ENCODE measurements at regions not wholly inside any gene's neighbourhood (a gene's known extent, or its start where the extent isn't known, plus 50 kb on each side); places are given as distances from the start of the nearest gene placed in this dataset.

GRCh38 chr13:73803997-73804396 is 330.2 kb downstream of the KLF12 start:
- H3K27ac ChIP-seq (ENCODE audit: low read depth, low read length), result no peak overlapping the region
- ChIA-PET RAD21 (ENCODE audit: low non-redundant PET in 1 of 2, low total read pairs in 2 of 2, uncharacterized antibody in 2 of 2, unreplicated experiment in 2 of 2) (no interaction called here), CTCF (no interaction called here), POLR2A (no interaction called here)
- H2AFZ ChIP-seq (ENCODE audit: low read depth, low read length, poor library complexity, severe bottlenecking), result no peak overlapping the region
- no TSS peak for BruUV-seq (replicated peaks)
- H3K9me3 ChIP-seq (ENCODE audit: control insufficient read depth in 1 of 2, insufficient read depth in 1 of 2, low read depth in 1 of 2, low read length in 2 of 2), result no peaks in the 10 kb centered on the region
- no peak overlapping the region for H3K4me2 ChIP-seq (ENCODE audit: low read length)
- H3K79me2 ChIP-seq (ENCODE audit: insufficient read depth, low read length), result no peaks in the 10 kb centered on the region
- DNase-seq (ENCODE audit: low read depth, low spot score), result no peak
- intact Hi-C loops (cut with micrococcal nuclease), result no loop called here
- H3K4me3 ChIP-seq (replicated peaks in 1 of 2; ENCODE audit: low read depth in 1 of 2, low read length in 2 of 2), result no peak overlapping the region
- H3K9ac ChIP-seq (ENCODE audit: low read length), result no peak overlapping the region
- H3K27me3 ChIP-seq (ENCODE audit: insufficient read depth, low read length), result no peaks in the 10 kb centered on the region
- ATAC-seq, result peak; percentile 25; the same call in 1 of the 2 replicates
- no peaks in the 10 kb centered on the region for H4K20me1 ChIP-seq (ENCODE audit: insufficient read depth)
- peaks cover 0 to 3% of the 10 kb centered on the region in 2 experiments; a peak in 1 of 4 replicates for H3K4me1 ChIP-seq (ENCODE audit: control insufficient read depth in 1 of 2, insufficient read depth in 2 of 2, low read length in 2 of 2)
- TF ChIP-seq CEBPB (IDR thresholded peaks at IDR 0.05; ENCODE audit: low read depth), result no peak
- TF ChIP-seq SIN3A (IDR thresholded peaks at IDR 0.05; ENCODE audit: low read depth), result no peak
- TF ChIP-seq, protein P1, sequence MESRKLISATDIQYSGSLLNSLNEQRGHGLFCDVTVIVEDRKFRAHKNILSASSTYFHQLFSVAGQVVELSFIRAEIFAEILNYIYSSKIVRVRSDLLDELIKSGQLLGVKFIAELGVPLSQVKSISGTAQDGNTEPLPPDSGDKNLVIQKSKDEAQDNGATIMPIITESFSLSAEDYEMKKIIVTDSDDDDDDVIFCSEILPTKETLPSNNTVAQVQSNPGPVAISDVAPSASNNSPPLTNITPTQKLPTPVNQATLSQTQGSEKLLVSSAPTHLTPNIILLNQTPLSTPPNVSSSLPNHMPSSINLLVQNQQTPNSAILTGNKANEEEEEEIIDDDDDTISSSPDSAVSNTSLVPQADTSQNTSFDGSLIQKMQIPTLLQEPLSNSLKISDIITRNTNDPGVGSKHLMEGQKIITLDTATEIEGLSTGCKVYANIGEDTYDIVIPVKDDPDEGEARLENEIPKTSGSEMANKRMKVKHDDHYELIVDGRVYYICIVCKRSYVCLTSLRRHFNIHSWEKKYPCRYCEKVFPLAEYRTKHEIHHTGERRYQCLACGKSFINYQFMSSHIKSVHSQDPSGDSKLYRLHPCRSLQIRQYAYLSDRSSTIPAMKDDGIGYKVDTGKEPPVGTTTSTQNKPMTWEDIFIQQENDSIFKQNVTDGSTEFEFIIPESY (IDR thresholded peaks at IDR 0.05; ENCODE audit: extremely low read depth, insufficient replicate concordance, low read length), result no peak
- TF ChIP-seq EZH2 (IDR thresholded peaks at IDR 0.05), result no peak
- no peak for TF ChIP-seq ELF1 (IDR thresholded peaks at IDR 0.05; ENCODE audit: borderline replicate concordance, low read depth)
- no peak for TF ChIP-seq SP1 (IDR thresholded peaks at IDR 0.05; ENCODE audit: low read depth)
- TF ChIP-seq SRF (IDR thresholded peaks at IDR 0.05; ENCODE audit: low read depth), result no peak
- TF ChIP-seq MAX (IDR thresholded peaks at IDR 0.05), result no peak
- no peak for TF ChIP-seq YY1 (IDR thresholded peaks at IDR 0.05; ENCODE audit: extremely low read depth, insufficient replicate concordance, low read depth, low read length)
- TF ChIP-seq, protein P2, sequence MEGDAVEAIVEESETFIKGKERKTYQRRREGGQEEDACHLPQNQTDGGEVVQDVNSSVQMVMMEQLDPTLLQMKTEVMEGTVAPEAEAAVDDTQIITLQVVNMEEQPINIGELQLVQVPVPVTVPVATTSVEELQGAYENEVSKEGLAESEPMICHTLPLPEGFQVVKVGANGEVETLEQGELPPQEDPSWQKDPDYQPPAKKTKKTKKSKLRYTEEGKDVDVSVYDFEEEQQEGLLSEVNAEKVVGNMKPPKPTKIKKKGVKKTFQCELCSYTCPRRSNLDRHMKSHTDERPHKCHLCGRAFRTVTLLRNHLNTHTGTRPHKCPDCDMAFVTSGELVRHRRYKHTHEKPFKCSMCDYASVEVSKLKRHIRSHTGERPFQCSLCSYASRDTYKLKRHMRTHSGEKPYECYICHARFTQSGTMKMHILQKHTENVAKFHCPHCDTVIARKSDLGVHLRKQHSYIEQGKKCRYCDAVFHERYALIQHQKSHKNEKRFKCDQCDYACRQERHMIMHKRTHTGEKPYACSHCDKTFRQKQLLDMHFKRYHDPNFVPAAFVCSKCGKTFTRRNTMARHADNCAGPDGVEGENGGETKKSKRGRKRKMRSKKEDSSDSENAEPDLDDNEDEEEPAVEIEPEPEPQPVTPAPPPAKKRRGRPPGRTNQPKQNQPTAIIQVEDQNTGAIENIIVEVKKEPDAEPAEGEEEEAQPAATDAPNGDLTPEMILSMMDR (IDR thresholded peaks at IDR 0.05 in 2 of 3, conservative IDR thresholded peaks at IDR 0.05 in 1 of 3; ENCODE audit: borderline replicate concordance in 1 of 3, insufficient read depth in 1 of 3, low read depth in 2 of 3, low read length in 2 of 3), result no peak
- no peak for TF ChIP-seq POLR2AphosphoS5 (IDR thresholded peaks at IDR 0.05; ENCODE audit: low read depth, low read length)
- TF ChIP-seq CBX3 (IDR thresholded peaks at IDR 0.05; ENCODE audit: low read depth), result no peak
- no peak for TF ChIP-seq FOSL1 (IDR thresholded peaks at IDR 0.05; ENCODE audit: low read depth)
- no peak for TF ChIP-seq ATF3 (IDR thresholded peaks at IDR 0.05)
- no peak for TF ChIP-seq ZNF274 (IDR thresholded peaks at IDR 0.05; ENCODE audit: low read depth, low read length)
- TF ChIP-seq ZFX (IDR thresholded peaks at IDR 0.05), result no peak
- no peaks in the 10 kb centered on the region for H3K36me3 ChIP-seq (ENCODE audit: control insufficient read depth in 1 of 2, insufficient read depth in 2 of 2, low read length in 2 of 2)
- no peaks in the 10 kb centered on the region for H3K9me2 ChIP-seq (ENCODE audit: insufficient read depth)

Data from HCT116 (cell line).